WERI-Rb-1 (cell line): ENCODE measurements at regions not wholly inside any gene's neighbourhood (a gene's known extent, or its start where the extent isn't known, plus 50 kb on each side); places are given as distances from the start of the nearest gene placed in this dataset.

Source experiments
- DNase-seq: peaks from one replicate; pipeline ENCODE4 v3.0.0-alpha.2; 2020
- H3K27ac ChIP-seq: fragments of 250-450 bp; sonication (Bioruptor Pico); 2 replicates; pipeline ENCODE4 v1.5.1; 2020; ENCODE audit warnings: mild to moderate bottlenecking, moderate library complexity
- H3K27me3 ChIP-seq: fragments of 250-450 bp; sonication (Bioruptor Pico); 2 replicates; pipeline ENCODE4 v1.5.1; 2021; ENCODE audit warnings: mild to moderate bottlenecking, low read depth, moderate library complexity; ENCODE audit not compliant: insufficient read depth, severe bottlenecking
- H3K36me3 ChIP-seq: fragments of 250-450 bp; sonication (Bioruptor Pico); 2 replicates; pipeline ENCODE4 v1.5.1; 2020; ENCODE audit warnings: mild to moderate bottlenecking, moderate library complexity
- H3K4me3 ChIP-seq: 2 replicates; pipeline ENCODE4 v1.5.1; 2011; ENCODE audit warnings: low read depth, mild to moderate bottlenecking, control low read depth, low read length
- H3K9me3 ChIP-seq: fragments of 250-450 bp; sonication (Bioruptor Pico); 2 replicates; pipeline ENCODE4 v1.5.1; 2021; ENCODE audit warnings: mild to moderate bottlenecking, moderate library complexity; ENCODE audit not compliant: severe bottlenecking
- TF ChIP-seq, protein P1 (sequence below): IDR thresholded peaks from 2 replicates; pipeline ENCODE4 v1.5.1; 2011; ENCODE audit warnings: low read depth, mild to moderate bottlenecking, control low read depth, inconsistent platforms, low read length

DNA sequence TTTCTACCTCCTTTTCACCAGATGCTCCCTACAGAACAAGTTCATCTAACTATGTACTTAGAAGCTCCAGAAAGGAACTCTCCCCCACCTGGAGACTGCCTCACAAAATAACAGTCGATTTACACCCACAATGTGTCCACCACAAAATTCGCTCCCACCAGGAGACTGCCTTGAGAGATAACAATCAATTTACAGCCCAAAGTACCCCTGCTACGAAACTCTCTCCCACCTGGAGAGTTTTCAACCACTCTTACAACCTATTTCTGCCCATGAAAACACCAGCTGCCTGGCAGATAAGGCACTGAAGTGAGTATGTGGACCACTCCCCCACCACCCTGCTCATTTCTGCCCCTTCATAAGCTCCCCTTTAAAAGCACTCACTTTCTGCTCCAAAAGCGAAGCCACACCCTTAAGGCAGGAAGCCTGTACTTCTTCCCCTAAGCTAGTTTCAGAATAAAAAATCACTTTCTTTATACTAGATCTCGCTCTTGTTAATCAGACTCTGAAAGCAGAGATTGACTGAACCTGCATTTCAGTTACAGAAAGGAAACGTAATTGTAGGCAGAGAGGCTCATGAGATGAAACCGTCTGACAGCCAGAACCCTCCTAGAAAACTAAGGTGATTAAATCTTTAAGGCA lies 94.4 kb upstream of the RBBP8 start:
- H3K36me3 ChIP-seq, result no peaks in the 10 kb centered on the region
- TF ChIP-seq, protein P1, sequence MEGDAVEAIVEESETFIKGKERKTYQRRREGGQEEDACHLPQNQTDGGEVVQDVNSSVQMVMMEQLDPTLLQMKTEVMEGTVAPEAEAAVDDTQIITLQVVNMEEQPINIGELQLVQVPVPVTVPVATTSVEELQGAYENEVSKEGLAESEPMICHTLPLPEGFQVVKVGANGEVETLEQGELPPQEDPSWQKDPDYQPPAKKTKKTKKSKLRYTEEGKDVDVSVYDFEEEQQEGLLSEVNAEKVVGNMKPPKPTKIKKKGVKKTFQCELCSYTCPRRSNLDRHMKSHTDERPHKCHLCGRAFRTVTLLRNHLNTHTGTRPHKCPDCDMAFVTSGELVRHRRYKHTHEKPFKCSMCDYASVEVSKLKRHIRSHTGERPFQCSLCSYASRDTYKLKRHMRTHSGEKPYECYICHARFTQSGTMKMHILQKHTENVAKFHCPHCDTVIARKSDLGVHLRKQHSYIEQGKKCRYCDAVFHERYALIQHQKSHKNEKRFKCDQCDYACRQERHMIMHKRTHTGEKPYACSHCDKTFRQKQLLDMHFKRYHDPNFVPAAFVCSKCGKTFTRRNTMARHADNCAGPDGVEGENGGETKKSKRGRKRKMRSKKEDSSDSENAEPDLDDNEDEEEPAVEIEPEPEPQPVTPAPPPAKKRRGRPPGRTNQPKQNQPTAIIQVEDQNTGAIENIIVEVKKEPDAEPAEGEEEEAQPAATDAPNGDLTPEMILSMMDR, result no peak
- H3K4me3 ChIP-seq, result peak overlapping the region; percentile 27
- DNase-seq, result no peak
- no peak overlapping the region for H3K27ac ChIP-seq
- H3K27me3 ChIP-seq, result no peaks in the 10 kb centered on the region
- H3K9me3 ChIP-seq, result no peaks in the 10 kb centered on the region

DNA sequence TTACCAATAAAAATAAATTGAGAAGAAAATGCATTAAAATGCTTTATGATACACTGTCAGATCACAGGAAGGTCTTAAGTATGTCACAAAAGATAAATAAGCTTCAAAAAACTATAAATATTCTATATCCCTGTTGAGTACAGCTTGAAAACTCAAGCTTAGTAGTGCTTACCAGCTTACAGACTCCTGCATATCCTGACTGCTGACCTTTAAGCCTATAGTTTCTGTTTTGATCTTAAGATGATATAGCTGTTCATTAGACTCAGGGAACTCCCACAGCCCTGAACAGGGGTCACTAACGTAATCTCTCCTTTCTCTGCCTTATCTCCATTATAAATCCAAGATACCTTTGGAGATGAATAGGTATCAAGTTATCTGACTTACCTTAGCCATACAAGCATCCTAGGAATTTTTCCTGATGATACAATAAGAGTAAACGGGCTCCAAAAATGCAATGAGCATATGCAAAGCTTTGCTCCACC lies 93.7 kb upstream of the RBBP8 start:
- no peaks in the 10 kb centered on the region for H3K9me3 ChIP-seq
- H3K27ac ChIP-seq, result no peak overlapping the region
- DNase-seq, result peak; percentile 36
- no peak overlapping the region for H3K4me3 ChIP-seq
- H3K27me3 ChIP-seq, result no peaks in the 10 kb centered on the region
- TF ChIP-seq, protein P1, result no peak
- no peaks in the 10 kb centered on the region for H3K36me3 ChIP-seq

DNA sequence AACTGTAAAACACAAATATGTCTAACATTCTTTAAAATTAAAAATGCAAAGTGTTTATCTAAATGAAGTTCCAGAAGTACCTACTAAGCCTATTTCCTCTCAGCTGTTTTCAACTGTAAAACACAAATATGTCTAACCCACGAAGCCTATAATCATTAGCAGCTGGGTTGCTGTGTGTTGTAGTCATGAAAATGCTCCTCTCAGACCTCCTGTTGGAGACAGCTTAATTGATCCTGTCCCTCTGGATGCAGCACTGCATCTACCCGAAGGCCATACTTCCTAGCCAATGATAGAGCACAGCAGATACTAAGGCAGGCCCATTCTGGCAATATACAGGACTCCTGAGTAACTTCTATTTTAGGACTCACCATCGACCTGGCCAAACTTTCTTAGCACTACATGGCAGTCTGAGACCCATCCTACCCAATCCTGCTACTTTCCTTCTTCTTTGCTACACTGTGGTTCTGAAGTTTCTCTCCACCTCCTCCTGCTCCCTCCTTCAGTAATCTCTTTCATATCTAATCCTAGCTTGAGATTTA lies 92.5 kb upstream of the RBBP8 start:
- Histone ChIP-seq H3K9me3 (no peaks in the 10 kb centered on the region), H3K36me3 (no peaks in the 10 kb centered on the region), H3K4me3 (no peak overlapping the region), H3K27ac (no peak overlapping the region), H3K27me3 (no peaks in the 10 kb centered on the region)
- DNase-seq, result no peak
- TF ChIP-seq, protein P1, result no peak

DNA sequence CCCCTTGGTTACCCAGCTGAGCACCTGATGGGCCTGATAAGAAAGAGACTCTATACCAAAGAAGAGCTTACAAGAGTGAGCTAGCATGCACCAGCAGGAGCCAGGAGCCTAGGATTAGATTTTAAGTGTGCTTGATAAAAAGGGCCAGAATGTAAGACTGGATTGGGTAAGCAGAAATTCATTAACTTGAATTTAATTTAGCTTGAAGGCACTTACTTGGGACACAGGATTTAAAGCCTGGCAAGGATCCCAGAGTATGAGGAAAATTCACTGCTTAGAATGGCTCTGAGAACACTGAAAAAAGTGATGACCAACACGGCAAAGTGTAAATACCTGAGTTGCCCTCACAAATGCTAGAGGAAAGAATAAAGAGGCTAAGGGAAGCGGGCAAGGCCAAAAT lies 91.3 kb upstream of the RBBP8 start:
- no peaks in the 10 kb centered on the region for H3K27me3 ChIP-seq
- no peak overlapping the region for H3K4me3 ChIP-seq
- TF ChIP-seq, protein P1, result no peak

DNA sequence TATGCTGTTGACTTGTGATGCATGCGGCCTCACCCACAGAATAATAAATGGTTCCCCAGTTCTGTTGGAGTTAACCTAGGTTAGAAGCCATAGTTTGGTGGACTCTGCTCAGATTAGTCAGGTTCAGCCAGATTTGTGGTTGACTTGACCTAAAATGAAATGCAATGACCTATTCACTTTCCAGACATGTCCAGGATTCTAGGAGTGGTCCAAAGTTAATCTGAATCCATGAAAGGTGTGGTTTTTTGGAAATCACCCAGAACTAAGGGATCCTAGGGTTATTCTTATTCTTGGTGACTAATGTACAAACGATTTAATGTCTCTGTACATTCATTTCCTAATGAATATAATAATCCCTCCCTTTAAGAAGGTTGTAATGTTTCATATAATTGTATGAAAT lies 88.9 kb upstream of the RBBP8 start:
- TF ChIP-seq, protein P1, result no peak
- H3K27me3 ChIP-seq, result no peaks in the 10 kb centered on the region
- H3K9me3 ChIP-seq, result no peaks in the 10 kb centered on the region
- H3K4me3 ChIP-seq, result no peak overlapping the region
- H3K27ac ChIP-seq, result no peak overlapping the region
- H3K36me3 ChIP-seq, result no peaks in the 10 kb centered on the region
- DNase-seq, result no peak

More for the DNA sequence above, 91.3 kb upstream of the RBBP8 start:
- H3K36me3 ChIP-seq, result no peaks in the 10 kb centered on the region
- DNase-seq, result no peak
- no peak overlapping the region for H3K27ac ChIP-seq
- H3K9me3 ChIP-seq, result no peaks in the 10 kb centered on the region

DNA sequence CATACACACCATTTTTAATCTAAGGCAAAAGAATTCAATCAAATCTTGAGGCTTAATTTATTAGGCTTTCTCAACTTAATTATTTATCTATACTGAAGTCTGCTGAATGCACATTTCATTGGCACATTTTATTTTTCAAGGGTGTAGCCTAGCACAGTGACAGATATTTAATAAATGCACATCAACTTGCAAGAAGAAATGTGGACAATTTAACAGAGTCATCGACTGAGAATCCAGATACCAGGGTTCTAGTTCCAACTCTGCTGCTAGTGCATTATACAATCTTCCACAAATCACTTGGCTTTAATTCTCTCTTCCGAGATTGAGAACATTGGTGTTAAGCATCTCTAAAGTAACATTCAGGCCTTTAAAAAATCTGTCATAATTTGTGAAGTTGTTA lies 88.5 kb upstream of the RBBP8 start:
- no peak for DNase-seq
- Histone ChIP-seq H3K9me3 (no peaks in the 10 kb centered on the region), H3K27ac (no peak overlapping the region), H3K4me3 (no peak overlapping the region), H3K27me3 (no peaks in the 10 kb centered on the region), H3K36me3 (no peaks in the 10 kb centered on the region)
- TF ChIP-seq, protein P1, result no peak
